HG03159 (cell line): ENCODE measurements at regions not wholly inside any gene's neighbourhood (a gene's known extent, or its start where the extent isn't known, plus 50 kb on each side); places are given as distances from the start of the nearest gene placed in this dataset.

ENCODE experiments used
- ATAC-seq: cut with Tn5 transposase; IDR thresholded peaks from one replicate; pipeline ENCODE4 v1.9.1; 2021; ENCODE audit warnings: mild to moderate bottlenecking, moderate library complexity; ENCODE audit not compliant: unreplicated experiment

GRCh38 chr11:56932572-56933220 lies 56.0 kb upstream of the OR5AK2 start:
- ATAC-seq, result no peak

DNA sequence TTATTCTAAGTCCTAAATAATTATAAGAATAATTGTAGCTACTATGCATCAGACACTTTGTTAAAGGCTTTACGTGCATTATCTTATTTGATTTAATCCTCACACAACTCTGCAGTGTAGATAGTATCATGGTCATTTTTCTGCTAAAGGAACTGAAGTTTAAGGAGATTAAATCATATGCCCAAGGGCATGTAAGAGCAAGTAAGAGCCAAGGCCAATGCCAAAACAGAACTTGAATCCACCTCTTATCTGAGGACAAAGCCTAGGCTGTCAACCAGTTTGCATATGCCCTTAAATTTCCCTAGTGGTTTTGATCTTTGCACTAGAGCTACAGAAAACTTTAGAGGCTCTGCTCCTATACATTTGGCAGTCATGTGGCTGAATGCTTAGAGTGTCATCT lies 65.6 kb upstream of the OR5AK2 start:
- ATAC-seq, result no peak

DNA sequence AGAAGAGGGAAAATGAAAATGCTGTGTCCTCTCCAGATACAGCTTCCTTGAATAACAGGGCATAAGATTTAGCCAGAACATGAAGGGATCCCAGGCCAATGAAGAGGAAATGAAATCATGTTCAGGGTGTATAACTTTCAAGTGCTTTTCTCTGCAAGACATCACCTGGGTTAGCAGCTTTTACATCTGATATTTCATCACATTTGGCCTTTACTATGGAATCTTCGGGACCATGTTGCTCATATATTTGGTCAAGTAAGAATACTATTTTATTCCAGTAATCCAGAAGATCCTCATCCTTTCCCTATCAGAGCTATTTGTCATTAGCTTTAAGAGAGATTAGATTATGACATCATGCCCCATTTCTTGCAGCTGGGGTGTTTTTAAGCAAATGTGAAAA lies 66.3 kb upstream of the OR5AK2 start:
- no peak for ATAC-seq

- ATAC-seq, result no peak
Observed at GRCh38 chr11:56917708-56918400, 70.9 kb upstream of the OR5AK2 start.

DNA sequence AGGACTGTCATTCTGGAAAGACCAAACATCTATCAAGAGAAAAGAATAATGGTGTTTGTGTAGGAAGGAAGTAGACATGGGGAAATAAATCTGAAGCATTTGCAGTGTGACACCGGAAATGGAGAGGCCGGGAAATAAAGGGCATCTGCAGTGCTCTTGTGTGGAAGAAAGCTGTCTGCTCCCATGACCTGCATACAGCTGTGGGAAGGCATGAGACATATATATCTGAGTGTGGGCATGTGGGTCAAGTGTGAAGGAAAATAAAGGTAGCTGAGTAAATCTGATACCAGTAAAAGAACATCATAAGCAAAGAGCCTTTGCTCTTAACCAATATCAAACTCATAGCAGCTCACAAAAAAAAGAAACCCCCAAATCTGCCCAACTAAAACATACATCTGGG lies 72.1 kb upstream of the OR5AK2 start:
- ATAC-seq, result no peak

GRCh38 chr11:56916162-56916561 lies 72.6 kb upstream of the OR5AK2 start:
- no peak for ATAC-seq

GRCh38 chr11:56911312-56911711 lies 77.4 kb upstream of the OR5AK2 start:
- ATAC-seq, result no peak

GRCh38 chr11:56910785-56911184 lies 77.9 kb upstream of the OR5AK2 start:
- ATAC-seq, result no peak

- no peak for ATAC-seq
Observed at GRCh38 chr11:56910046-56910773, 78.5 kb upstream of the OR5AK2 start.

DNA sequence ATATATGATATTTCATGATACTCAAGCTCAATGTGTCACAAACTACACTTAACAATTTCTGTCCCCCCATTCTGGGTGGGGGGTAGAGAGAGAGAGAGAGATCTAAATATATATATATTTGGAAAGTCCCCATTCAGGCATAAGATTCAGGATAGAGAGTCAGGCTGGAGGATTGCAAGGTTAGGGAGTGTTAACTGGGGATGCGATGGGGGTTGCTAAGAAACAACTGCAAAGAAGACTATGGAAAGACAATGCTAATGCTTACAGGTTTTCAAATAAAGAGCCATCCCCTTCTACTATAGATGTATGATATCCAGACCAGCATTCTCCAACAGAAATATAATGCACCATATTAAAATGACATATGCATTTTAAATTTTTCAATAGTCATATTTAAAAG lies 79.2 kb upstream of the OR5AK2 start:
- no peak for ATAC-seq

GRCh38 chr11:56909080-56909479 lies 79.6 kb upstream of the OR5AK2 start:
- ATAC-seq, result no peak

DNA sequence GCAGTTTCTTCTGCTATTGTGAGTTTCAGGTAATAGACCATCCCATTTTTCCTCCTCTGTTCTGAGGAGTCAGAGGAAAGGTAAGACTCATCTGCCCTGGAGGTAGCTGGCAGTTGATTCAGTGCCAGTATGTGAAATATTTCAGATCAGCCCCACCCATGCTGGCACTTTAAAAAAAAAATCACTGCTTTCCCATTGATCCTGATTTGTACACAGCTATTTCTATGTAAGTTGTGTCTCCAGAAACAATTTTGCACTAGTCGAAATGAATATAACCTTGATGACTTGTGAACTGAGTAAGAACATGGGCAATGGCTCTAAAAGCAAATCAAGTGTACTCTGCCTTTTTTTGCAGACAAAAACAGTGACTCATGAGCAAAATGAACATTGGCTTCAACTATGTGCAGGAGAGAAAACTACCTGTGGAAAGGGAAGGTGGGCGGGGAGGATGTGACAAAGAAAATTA lies 82.0 kb upstream of the OR5AK2 start:
- ATAC-seq, result no peak

- no peak for ATAC-seq
Observed at GRCh38 chr11:56905936-56906335, 82.8 kb upstream of the OR5AK2 start.

GRCh38 chr11:56905442-56905841 lies 83.3 kb upstream of the OR5AK2 start:
- ATAC-seq, result no peak

DNA sequence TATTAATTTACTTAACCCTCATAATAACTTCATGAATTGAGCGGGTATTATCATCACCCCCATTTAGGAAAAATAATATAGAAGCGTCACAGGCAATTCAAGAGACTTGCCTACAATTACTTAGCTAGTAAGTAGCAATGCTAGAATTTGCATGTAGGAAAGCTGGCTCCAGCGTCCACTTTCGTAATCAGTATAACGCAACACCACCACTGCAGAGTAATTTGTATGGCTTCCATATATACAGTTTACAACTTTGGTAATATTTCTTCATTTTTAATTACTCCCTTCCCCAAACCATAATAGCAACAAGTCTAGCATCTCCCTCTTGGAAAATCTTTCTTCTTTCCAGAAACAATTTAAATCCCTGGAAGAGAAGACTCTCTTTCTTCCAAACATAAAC lies 89.9 kb upstream of the OR5AK2 start:
- no peak for ATAC-seq

GRCh38 chr11:56890584-56891305 lies 98.0 kb upstream of the OR5AK2 start:
- ATAC-seq, result no peak

- no peak for ATAC-seq
Observed at GRCh38 chr11:56889986-56890385, 98.7 kb upstream of the OR5AK2 start.

GRCh38 chr11:56887940-56888339 lies 100.8 kb upstream of the OR5AK2 start:
- no peak for ATAC-seq

DNA sequence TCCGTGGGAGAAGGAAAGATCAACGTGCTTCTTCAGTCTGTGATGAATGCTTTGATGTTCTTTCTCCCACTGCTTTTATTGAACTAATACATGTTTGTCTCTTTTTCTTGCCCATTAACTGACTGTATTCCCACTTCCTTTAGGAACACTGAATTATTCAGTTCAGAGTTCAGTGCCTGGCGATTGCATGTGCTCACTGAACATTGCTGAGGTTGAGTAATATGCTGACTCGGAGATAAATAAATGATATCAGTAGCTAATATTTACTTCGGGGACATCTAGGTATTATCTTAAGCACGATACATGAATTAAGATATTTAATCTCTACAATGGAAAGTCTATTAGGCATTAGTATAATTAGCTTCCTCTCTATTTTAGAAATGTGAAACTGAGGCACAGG lies 102.3 kb upstream of the OR5AK2 start:
- ATAC-seq, result no peak

- no peak for ATAC-seq
Observed at GRCh38 chr11:56885854-56886253, 102.9 kb upstream of the OR5AK2 start.

GRCh38 chr11:56885177-56885576 lies 103.5 kb upstream of the OR5AK2 start:
- no peak for ATAC-seq
